Naive thymus-derived CD4-positive, alpha-beta T cell (primary cell): ENCODE measurements at regions not wholly inside any gene's neighbourhood (a gene's known extent, or its start where the extent isn't known, plus 50 kb on each side); places are given as distances from the start of the nearest gene placed in this dataset.

ENCODE experiments used
- ATAC-seq: fragments of 150-1000 bp; cut with Tn5 transposase; 2 replicates; pipeline ENCODE4 v1.10.0; 2021; ENCODE audit warnings: mild to moderate bottlenecking, moderate library complexity
- CTCF ChIA-PET: fragments of 350-600 bp; sonication (Branson Sonifier 250); formaldehyde crosslinking; loops from one replicate; lab custom pipeline; 2021; ENCODE audit warnings: antibody characterized with exemption; lab: Charles Lee
- POLR2A ChIA-PET: fragments of 350-600 bp; sonication (Branson Sonifier 250); formaldehyde crosslinking; loops from one replicate; lab custom pipeline; 2021; ENCODE audit warnings: antibody characterized with exemption, inconsistent platforms; lab: Charles Lee
- DNase-seq, 9 donors: peaks; one replicate each; pipeline versions ENCODE4 v3.0.0 to v3.0.0-alpha.2; 2020 to 2022; ENCODE audit warnings: mixed read lengths in 1 of 9
- H3K27ac ChIP-seq: one replicate; pipeline ENCODE4 v1.7.0; 2013; ENCODE audit warnings: mild to moderate bottlenecking, low read depth, low read length, moderate library complexity
- H3K27me3 ChIP-seq, 2 donors: one replicate each; pipeline ENCODE4 v1.7.0; 2013; ENCODE audit warnings: low read length in 2 of 2, mild to moderate bottlenecking in 2 of 2, moderate library complexity in 2 of 2; ENCODE audit not compliant: control insufficient read depth in 2 of 2, insufficient read depth in 2 of 2
- H3K36me3 ChIP-seq, 3 experiments: 1 replicate in 2 of 3; 2 replicates in 1 of 3; pipeline ENCODE4 v1.7.0; 2013; ENCODE audit warnings: low read length in 3 of 3, mild to moderate bottlenecking in 3 of 3, moderate library complexity in 1 of 3; ENCODE audit not compliant: insufficient read depth in 3 of 3, control insufficient read depth in 2 of 3
- H3K4me1 ChIP-seq, 2 donors: one replicate each; pipeline ENCODE4 v1.7.0; 2013; ENCODE audit warnings: low read length in 2 of 2, mild to moderate bottlenecking in 2 of 2, moderate library complexity in 1 of 2; ENCODE audit not compliant: control insufficient read depth in 2 of 2, insufficient read depth in 2 of 2
- H3K4me3 ChIP-seq: 2 replicates; pipeline ENCODE4 v1.7.0; 2013; ENCODE audit warnings: mild to moderate bottlenecking, low read length
- H3K9me3 ChIP-seq, 3 experiments: 1 replicate in 2 of 3; 2 replicates in 1 of 3; pipeline ENCODE4 v1.7.0; 2013; ENCODE audit warnings: low read length in 3 of 3; ENCODE audit not compliant: control insufficient read depth in 2 of 3
- H3K27ac Mint-ChIP-seq, 9 donors: one replicate each; pipeline ENCODE4 v1.8.0; 2020 to 2022; ENCODE audit warnings: mixed read lengths in 9 of 9, mild to moderate bottlenecking in 8 of 9, moderate library complexity in 5 of 9, inconsistent platforms in 2 of 9
- H3K27me3 Mint-ChIP-seq, 5 donors: one replicate each; pipeline ENCODE4 v1.8.0; 2021 to 2022; ENCODE audit warnings: mixed read lengths in 5 of 5, mild to moderate bottlenecking in 1 of 5
- H3K36me3 Mint-ChIP-seq, 5 donors: one replicate each; pipeline ENCODE4 v1.8.0; 2020 to 2022; ENCODE audit warnings: mixed read lengths in 5 of 5, mild to moderate bottlenecking in 3 of 5, inconsistent platforms in 1 of 5
- H3K4me1 Mint-ChIP-seq, 7 donors: one replicate each; pipeline ENCODE4 v1.8.0; 2020 to 2022; ENCODE audit warnings: mixed read lengths in 7 of 7, mild to moderate bottlenecking in 3 of 7, inconsistent platforms in 1 of 7
- H3K4me3 Mint-ChIP-seq, 10 donors: one replicate each; pipeline ENCODE4 v1.8.0; 2020 to 2022; ENCODE audit warnings: mild to moderate bottlenecking in 10 of 10, mixed read lengths in 10 of 10, moderate library complexity in 6 of 10, inconsistent platforms in 2 of 10
- H3K9me3 Mint-ChIP-seq, 11 donors: one replicate each; pipeline ENCODE4 v1.8.0; 2020 to 2022; ENCODE audit warnings: mixed read lengths in 11 of 11, mild to moderate bottlenecking in 4 of 11, inconsistent platforms in 1 of 11, moderate library complexity in 1 of 11
- intact Hi-C, 2 donors: fragments of 100-400 bp; cut with micrococcal nuclease; formaldehyde crosslinking; loops; one replicate each; pipeline ENCODE4 v1.15.1; 2023

- Mint-ChIP-seq H3K27ac (no peak overlapping the region), H3K4me3 (no peak overlapping the region), H3K4me1 (peaks cover 0 to 4% (median 0%) of the 10 kb centered on the region in 7 donors), H3K9me3 (peaks cover 0 to 2% (median 0%) of the 10 kb centered on the region in 11 donors), H3K27me3 (peaks cover 0 to 10% (median 6%) of the 10 kb centered on the region in 5 donors), H3K36me3 (no peaks in the 10 kb centered on the region)
- Histone ChIP-seq H3K27me3 (no peaks in the 10 kb centered on the region), H3K4me3 (no peak overlapping the region), H3K9me3 (no peaks in the 10 kb centered on the region), H3K36me3 (no peaks in the 10 kb centered on the region), H3K27ac (no peak overlapping the region), H3K4me1 (no peaks in the 10 kb centered on the region)
- intact Hi-C loops = no loop called here
- DNase-seq = no peak
- POLR2A ChIA-PET = no interaction called here
- ATAC-seq = no peak
- CTCF ChIA-PET = no interaction called here
Measured at GRCh38 chr15:35679186-35679585, 133.2 kb upstream of the DPH6 start.

- ATAC-seq = no peak
- intact Hi-C loops = no loop called here
Measured at GRCh38 chr15:35680951-35681350, 135.0 kb upstream of the DPH6 start.

GRCh38 chr15:35686347-35686746, 140.4 kb upstream of the DPH6 start:
- H3K27ac ChIP-seq = no peak overlapping the region
- intact Hi-C loops = no loop called here
- ATAC-seq = no peak
- no peaks in the 10 kb centered on the region for H3K36me3 ChIP-seq
- no peaks in the 10 kb centered on the region for H3K4me1 ChIP-seq
- H3K4me3 ChIP-seq = no peak overlapping the region
- Mint-ChIP-seq H3K4me3 (no peak overlapping the region), H3K36me3 (no peaks in the 10 kb centered on the region), H3K9me3 (peaks cover 0 to 2% (median 0%) of the 10 kb centered on the region in 11 donors), H3K4me1 (no peaks in the 10 kb centered on the region), H3K27ac (no peak overlapping the region), H3K27me3 (peaks cover 10 to 42% (median 29%) of the 10 kb centered on the region in 5 donors)
- no peak for DNase-seq
- CTCF ChIA-PET = no interaction called here
- POLR2A ChIA-PET = no interaction called here
- no peaks in the 10 kb centered on the region for H3K9me3 ChIP-seq
- no peaks in the 10 kb centered on the region for H3K27me3 ChIP-seq

More at GRCh38 chr15:35680951-35681350, 135.0 kb upstream of the DPH6 start:
- Mint-ChIP-seq H3K27ac (peak overlapping the region in 1 of 9 donors; percentile 14), H3K9me3 (peaks cover 0 to 2% (median 0%) of the 10 kb centered on the region in 11 donors), H3K36me3 (no peaks in the 10 kb centered on the region), H3K27me3 (peaks cover 6 to 20% (median 7%) of the 10 kb centered on the region in 5 donors), H3K4me3 (no peak overlapping the region), H3K4me1 (no peaks in the 10 kb centered on the region)
- Histone ChIP-seq H3K36me3 (no peaks in the 10 kb centered on the region), H3K9me3 (no peaks in the 10 kb centered on the region), H3K27me3 (no peaks in the 10 kb centered on the region), H3K27ac (no peak overlapping the region), H3K4me1 (no peaks in the 10 kb centered on the region), H3K4me3 (no peak overlapping the region)
- CTCF ChIA-PET = no interaction called here
- POLR2A ChIA-PET = no interaction called here
- DNase-seq = no peak

GRCh38 chr15:35689266-35689665, 143.3 kb upstream of the DPH6 start:
- H3K9me3 Mint-ChIP-seq = peaks cover 0 to 2% (median 0%) of the 10 kb centered on the region in 11 donors
- intact Hi-C loops = no loop called here
- H3K4me3 Mint-ChIP-seq = no peak overlapping the region
- ChIA-PET POLR2A (no interaction called here), CTCF (no interaction called here)
- no peaks in the 10 kb centered on the region for H3K4me1 Mint-ChIP-seq
- H3K27me3 Mint-ChIP-seq = peaks cover 4 to 42% (median 28%) of the 10 kb centered on the region in 5 donors
- H3K27ac Mint-ChIP-seq = no peak overlapping the region
- no peaks in the 10 kb centered on the region for H3K27me3 ChIP-seq
- no peak overlapping the region for H3K27ac ChIP-seq
- H3K36me3 Mint-ChIP-seq = no peaks in the 10 kb centered on the region
- H3K9me3 ChIP-seq = no peaks in the 10 kb centered on the region
- no peaks in the 10 kb centered on the region for H3K4me1 ChIP-seq
- no peaks in the 10 kb centered on the region for H3K36me3 ChIP-seq
- DNase-seq (no peak), ATAC-seq (no peak)
- H3K4me3 ChIP-seq = no peak overlapping the region

GRCh38 chr15:35690089-35690488, 144.1 kb upstream of the DPH6 start:
- H3K4me3 ChIP-seq = no peak overlapping the region
- H3K27ac ChIP-seq = no peak overlapping the region
- DNase-seq (no peak), ATAC-seq (no peak)
- Mint-ChIP-seq H3K4me3 (no peak overlapping the region), H3K36me3 (no peaks in the 10 kb centered on the region), H3K9me3 (peaks cover 0 to 2% (median 0%) of the 10 kb centered on the region in 11 donors), H3K27me3 (peaks cover 4 to 42% (median 25%) of the 10 kb centered on the region in 5 donors), H3K4me1 (no peaks in the 10 kb centered on the region), H3K27ac (no peak overlapping the region)
- ChIA-PET POLR2A (no interaction called here), CTCF (no interaction called here)
- no peaks in the 10 kb centered on the region for H3K36me3 ChIP-seq
- no peaks in the 10 kb centered on the region for H3K27me3 ChIP-seq
- intact Hi-C loops = loop anchor here in 1 of 2 donors (10.0 kb wide), 1 partner anchor 275 kb away; no protein-coding TSS in a partner anchor
- H3K4me1 ChIP-seq = no peaks in the 10 kb centered on the region
- no peaks in the 10 kb centered on the region for H3K9me3 ChIP-seq

GRCh38 chr15:35690698-35691116, 144.7 kb upstream of the DPH6 start:
- intact Hi-C loops = loop anchor here in 1 of 2 donors (10.0 kb wide), 1 partner anchor 276 kb away; no protein-coding TSS in a partner anchor
- POLR2A ChIA-PET = no interaction called here

GRCh38 chr15:35691173-35691761, 145.3 kb upstream of the DPH6 start:
- H3K27ac Mint-ChIP-seq = no peak overlapping the region
- Histone ChIP-seq H3K4me1 (no peaks in the 10 kb centered on the region), H3K27me3 (no peaks in the 10 kb centered on the region), H3K9me3 (no peaks in the 10 kb centered on the region), H3K4me3 (no peak overlapping the region), H3K27ac (no peak overlapping the region), H3K36me3 (no peaks in the 10 kb centered on the region)
- peaks cover 0 to 1% (median 0%) of the 10 kb centered on the region in 11 donors for H3K9me3 Mint-ChIP-seq
- ChIA-PET CTCF (no interaction called here), POLR2A (no interaction called here)
- no peak overlapping the region for H3K4me3 Mint-ChIP-seq
- intact Hi-C loops = loop anchor here in 1 of 2 donors (10.0 kb wide), 1 partner anchor 276 kb away; no protein-coding TSS in a partner anchor
- H3K36me3 Mint-ChIP-seq = no peaks in the 10 kb centered on the region
- no peak for ATAC-seq
- no peak for DNase-seq
- peaks cover 4 to 33% (median 17%) of the 10 kb centered on the region in 5 donors for H3K27me3 Mint-ChIP-seq
- H3K4me1 Mint-ChIP-seq = no peaks in the 10 kb centered on the region

More at GRCh38 chr15:35690698-35691116, 144.7 kb upstream of the DPH6 start:
- H3K4me3 Mint-ChIP-seq = no peak overlapping the region
- H3K27ac ChIP-seq = no peak overlapping the region
- H3K9me3 ChIP-seq = no peaks in the 10 kb centered on the region
- H3K4me3 ChIP-seq = no peak overlapping the region
- H3K27me3 ChIP-seq = no peaks in the 10 kb centered on the region
- peaks cover 0 to 2% (median 0%) of the 10 kb centered on the region in 11 donors for H3K9me3 Mint-ChIP-seq
- H3K36me3 ChIP-seq = no peaks in the 10 kb centered on the region
- H3K4me1 Mint-ChIP-seq = no peaks in the 10 kb centered on the region
- H3K27me3 Mint-ChIP-seq = peaks cover 4 to 38% (median 21%) of the 10 kb centered on the region in 5 donors
- H3K4me1 ChIP-seq = no peaks in the 10 kb centered on the region
- CTCF ChIA-PET = no interaction called here
- H3K27ac Mint-ChIP-seq = no peak overlapping the region
- DNase-seq = no peak
- H3K36me3 Mint-ChIP-seq = no peaks in the 10 kb centered on the region
- no peak for ATAC-seq
